ENCODE measurements at regions not wholly inside any gene's neighbourhood (a gene's known extent, or its start where the extent isn't known, plus 50 kb on each side); places are given as distances from the start of the nearest gene placed in this dataset.

DNA sequence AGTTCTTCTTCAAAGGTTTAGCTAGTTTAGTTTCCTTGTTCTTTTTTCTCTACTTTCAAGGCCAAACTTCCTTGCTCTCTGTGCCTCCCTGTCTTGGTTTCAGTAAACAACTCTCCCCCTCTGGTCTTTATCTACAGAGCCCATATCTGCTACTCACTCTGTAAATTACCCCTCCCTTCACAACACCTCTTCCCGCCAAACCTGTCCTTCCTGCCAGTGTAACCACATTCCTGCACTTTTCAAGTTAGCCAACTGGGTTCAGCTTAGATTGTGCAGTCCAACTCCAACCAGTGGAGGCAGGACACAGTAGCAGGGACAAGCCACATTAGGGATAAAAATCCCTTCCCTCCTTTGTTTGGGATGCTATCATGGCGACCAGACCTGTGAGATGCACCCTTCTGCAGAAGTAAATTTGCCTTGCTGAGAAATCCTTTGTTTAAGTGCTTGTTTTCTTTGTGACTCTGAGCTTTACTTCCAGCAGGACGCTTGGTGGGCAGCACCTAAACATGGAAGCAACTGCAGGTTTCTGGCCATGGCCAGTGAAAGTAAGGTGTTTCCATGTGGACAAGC lies 706.0 kb downstream of the KCNJ3 start:
- TF ChIP-seq, protein P1, sequence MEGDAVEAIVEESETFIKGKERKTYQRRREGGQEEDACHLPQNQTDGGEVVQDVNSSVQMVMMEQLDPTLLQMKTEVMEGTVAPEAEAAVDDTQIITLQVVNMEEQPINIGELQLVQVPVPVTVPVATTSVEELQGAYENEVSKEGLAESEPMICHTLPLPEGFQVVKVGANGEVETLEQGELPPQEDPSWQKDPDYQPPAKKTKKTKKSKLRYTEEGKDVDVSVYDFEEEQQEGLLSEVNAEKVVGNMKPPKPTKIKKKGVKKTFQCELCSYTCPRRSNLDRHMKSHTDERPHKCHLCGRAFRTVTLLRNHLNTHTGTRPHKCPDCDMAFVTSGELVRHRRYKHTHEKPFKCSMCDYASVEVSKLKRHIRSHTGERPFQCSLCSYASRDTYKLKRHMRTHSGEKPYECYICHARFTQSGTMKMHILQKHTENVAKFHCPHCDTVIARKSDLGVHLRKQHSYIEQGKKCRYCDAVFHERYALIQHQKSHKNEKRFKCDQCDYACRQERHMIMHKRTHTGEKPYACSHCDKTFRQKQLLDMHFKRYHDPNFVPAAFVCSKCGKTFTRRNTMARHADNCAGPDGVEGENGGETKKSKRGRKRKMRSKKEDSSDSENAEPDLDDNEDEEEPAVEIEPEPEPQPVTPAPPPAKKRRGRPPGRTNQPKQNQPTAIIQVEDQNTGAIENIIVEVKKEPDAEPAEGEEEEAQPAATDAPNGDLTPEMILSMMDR (IDR thresholded peaks at IDR 0.05) = no peak
- TF ChIP-seq POLR2A (IDR thresholded peaks at IDR 0.05) (no peak), EP300 (IDR thresholded peaks at IDR 0.05; ENCODE audit: low read depth) (no peak), POLR2AphosphoS5 (IDR thresholded peaks at IDR 0.05) (no peak)
